DMS 273 (cell line): ENCODE measurements at regions not wholly inside any gene's neighbourhood (a gene's known extent, or its start where the extent isn't known, plus 50 kb on each side); places are given as distances from the start of the nearest gene placed in this dataset.
"Not testable (repeated sequence)": the region's sequence is repeated elsewhere in the genome, so short reads cannot be mapped to it uniquely, and the experiment has no call there.

Experiments used
- DNase-seq: peaks from one replicate; lab custom pipeline; 2025; ENCODE audit not compliant: unreplicated experiment; lab: John Stamatoyannopoulos, UW

DNA sequence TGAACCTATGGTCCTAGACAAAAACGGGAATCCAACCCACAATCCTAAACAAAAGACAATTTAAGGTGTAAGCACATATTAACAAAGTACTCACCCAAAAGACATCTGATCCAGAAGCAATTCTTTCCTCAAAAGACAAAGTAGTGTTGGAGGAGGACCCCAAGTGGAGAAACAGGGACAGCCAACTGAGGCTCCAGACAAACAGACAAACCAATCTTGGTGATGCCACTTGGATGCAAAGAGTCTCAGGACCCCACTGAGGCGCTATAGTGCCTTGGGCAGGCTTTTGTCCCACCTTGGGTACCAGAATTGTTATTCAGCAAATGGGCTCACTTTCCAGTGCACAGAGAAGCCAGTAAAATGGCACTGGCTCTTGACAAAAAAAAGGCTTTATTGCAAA lies 613.8 kb downstream of the DIPK2A start:
- peak; percentile 11 for DNase-seq

DNA sequence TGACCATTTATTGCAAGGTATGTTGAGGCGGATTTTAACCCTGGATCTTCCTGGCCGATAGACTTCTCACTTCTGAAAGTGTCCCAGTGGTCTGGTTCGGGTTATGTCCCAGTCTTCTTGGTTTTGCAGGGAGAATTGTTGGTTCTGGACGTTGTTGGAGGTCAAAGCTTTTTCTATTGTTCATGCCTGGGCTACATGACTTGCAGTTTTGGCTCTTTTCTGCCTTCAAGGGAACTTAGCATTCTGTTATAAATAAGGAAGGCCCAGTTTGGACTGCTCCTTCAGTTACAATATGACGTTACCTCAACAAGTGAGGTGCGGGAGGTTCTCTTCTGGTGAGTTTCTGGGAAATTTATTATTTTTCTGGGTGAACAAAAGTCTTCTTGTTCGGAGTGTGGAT lies 614.3 kb downstream of the DIPK2A start:
- DNase-seq, result no peak

GRCh38 chr3:144586382-144586781 lies 614.8 kb downstream of the DIPK2A start:
- no peak for DNase-seq

GRCh38 chr3:144590854-144591253 lies 619.2 kb downstream of the DIPK2A start:
- DNase-seq, result peak; percentile 6

GRCh38 chr3:144593881-144594280 lies 622.3 kb downstream of the DIPK2A start:
- no peak for DNase-seq

DNA sequence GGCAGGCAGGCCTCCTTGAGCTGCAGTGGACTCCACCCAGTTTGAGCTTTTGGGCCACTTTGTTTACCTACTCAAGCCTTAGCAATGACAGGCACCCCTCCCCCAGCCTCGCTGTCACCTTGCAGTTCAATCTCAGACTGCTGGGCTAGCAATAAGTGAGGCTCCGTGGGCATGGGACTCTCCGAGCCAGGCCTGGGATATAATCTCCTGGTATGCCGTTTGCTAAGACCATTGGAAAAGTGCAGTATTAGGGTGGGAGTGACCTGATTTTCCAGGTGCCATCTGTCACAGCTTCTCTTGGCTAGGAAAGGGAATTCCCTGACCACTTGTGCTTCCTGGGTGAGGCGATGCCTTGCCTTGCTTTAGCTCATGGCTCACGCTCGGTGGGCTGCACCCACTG lies 648.6 kb downstream of the DIPK2A start:
- DNase-seq, result not testable (repeated sequence)

GRCh38 chr3:144622845-144623244 lies 651.2 kb downstream of the DIPK2A start:
- DNase-seq, result no peak

DNA sequence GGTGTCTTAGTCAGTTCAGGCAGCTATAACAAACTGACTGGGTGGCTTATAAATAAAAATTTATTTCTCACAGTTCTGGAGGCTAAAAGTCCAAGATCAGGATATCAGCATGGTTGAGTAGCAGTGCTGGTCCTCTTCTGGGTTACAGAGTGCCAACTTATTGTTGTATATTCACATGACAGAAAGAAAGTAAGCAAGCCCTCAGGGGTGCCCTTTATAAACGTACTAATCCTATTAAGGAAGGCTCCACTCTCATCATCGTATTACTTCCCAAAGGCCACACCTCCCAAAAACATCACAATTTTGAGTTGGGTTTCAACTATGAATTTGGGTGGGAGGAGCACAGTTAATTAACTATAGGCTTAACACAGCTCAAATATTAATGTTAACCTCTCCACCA lies 653.0 kb downstream of the DIPK2A start:
- DNase-seq, result no peak

- no peak for DNase-seq
Measured at GRCh38 chr3:144626835-144627234, 655.2 kb downstream of the DIPK2A start.

- no peak for DNase-seq
Measured at GRCh38 chr3:144629381-144629780, 657.8 kb downstream of the DIPK2A start.

DNA sequence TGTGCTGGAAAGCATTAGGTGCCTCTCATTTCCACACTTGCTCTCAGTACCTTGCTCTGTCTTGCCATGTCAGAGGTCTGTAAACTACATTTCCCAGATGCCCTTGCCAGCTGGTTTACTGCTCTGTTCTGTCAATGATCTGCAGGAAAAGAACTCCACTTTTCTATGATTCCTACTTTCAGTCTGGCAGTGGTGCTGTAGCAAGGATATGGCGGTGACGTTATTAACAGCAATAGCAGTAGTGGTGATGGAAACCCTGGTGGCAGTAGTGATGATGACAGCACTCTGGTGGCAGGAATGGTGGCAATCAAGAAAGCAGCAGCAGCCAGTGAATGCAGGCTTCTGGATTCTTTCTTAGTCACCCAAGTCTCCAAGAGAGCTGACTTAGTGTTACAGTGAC lies 665.2 kb downstream of the DIPK2A start:
- DNase-seq, result peak; percentile 27

GRCh38 chr3:144638009-144638408 lies 666.4 kb downstream of the DIPK2A start:
- DNase-seq, result no peak

DNA sequence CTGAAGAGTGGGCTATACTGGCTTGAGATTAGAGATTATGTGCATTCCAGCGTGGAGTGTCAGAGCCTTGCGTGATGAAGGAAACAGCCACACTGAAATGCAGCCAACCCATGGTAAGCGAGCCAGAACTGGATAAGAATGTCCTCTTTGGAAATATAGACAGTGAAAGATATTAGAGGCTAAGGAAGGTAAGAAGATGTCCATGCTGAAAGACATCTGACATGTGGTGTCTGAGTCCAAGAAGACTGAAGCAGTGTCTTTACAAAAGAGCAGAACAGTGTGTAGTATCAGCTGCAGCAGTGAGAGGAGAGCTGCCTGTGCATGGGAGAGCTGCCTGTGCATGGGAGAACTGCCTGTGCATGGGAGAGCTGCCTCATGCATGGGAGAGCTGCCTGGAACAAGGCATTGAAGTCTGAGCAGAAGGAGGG lies 672.2 kb downstream of the DIPK2A start:
- DNase-seq, result no peak

GRCh38 chr3:144645300-144645699 lies 673.7 kb downstream of the DIPK2A start:
- no peak for DNase-seq

DNA sequence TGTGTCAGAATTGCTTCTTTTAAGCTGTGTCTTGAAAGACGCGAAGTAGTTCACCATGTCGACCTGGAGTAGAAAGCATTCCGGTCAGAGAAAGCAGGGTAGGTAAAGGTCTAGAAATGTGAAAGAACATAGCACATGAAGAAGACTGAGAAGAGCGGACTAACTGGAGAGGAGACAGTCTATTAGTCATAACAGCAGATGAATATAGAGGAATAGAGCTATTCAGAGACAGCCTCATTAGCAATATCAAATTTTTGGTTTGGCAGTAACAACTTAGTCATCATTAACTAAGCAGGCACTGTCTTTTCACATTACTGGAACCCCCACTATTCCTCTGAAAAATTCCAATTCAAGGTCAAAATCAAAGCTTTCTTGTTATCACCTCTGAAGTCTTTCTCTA lies 678.8 kb downstream of the DIPK2A start:
- DNase-seq, result no peak

GRCh38 chr3:144652573-144652972 lies 681.0 kb downstream of the DIPK2A start:
- no peak for DNase-seq

GRCh38 chr3:144655423-144655822 lies 683.8 kb downstream of the DIPK2A start:
- DNase-seq, result no peak

DNA sequence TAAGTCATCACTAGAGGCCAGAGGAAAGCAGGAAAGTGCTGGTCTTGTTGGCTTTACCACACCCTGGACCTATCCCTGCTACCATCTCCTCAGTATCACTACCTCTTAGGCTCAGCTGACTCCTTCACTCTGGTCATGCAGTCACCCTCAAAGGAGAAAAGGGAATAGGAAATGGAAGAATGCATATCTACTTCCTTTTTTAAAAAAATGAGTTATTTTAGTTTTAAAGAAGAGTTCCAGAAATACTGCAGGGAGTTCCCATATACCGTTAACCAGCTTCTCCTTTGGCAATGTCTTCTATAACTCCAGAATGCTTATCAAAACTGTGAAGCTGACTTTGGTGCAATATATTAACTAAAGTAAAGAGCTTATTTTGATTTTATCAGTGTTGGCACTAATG lies 688.6 kb downstream of the DIPK2A start:
- DNase-seq, result no peak

- DNase-seq, result no peak
Measured at GRCh38 chr3:144662729-144663128, 691.1 kb downstream of the DIPK2A start.

DNA sequence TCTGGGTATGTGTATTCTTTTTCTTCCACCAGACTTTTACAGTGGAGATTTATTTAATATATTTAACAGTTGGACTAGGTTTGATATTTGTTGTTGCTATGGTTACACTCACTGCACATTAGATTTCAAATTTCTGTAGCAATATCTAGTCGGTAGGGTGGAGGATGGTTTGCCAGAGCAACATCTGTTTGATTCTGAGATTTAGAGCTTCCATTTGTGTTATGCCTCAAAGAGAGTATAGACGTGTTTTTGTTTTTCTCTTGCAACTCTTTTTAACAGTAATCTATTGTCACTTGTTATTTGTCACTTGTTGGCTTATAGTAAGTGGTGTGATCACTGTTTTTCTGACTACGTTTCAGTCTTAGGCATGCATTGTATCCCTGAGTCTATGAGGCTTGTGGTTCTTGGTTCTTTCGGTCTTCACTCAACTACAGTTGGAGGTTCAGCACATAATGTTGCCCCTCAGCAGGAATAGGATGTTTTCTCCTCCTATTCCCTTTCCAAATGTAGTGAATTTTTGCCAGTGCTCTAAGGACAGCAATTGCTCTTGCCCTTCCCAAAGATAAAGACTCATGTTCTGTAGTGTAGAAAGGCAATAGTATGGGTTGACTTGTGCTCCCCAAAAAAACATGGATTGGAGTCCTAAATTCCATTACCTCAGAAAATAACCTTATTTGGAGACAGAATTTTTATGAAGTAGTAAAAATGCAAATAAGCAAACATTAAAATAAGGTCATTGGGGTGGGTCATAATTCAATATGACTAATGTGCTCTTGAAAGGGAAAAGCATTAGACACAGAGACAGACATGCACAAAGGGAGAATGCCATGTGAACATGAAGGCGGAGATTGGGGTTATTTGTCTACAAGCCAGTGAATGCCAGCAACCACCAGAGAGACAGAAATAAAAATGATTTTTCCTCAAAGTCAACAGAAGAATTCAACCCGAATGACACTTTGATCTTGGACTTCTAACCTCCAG lies 692.1 kb downstream of the DIPK2A start:
- DNase-seq, result no peak

GRCh38 chr3:144665567-144666053 lies 694.0 kb downstream of the DIPK2A start:
- no peak for DNase-seq

DNA sequence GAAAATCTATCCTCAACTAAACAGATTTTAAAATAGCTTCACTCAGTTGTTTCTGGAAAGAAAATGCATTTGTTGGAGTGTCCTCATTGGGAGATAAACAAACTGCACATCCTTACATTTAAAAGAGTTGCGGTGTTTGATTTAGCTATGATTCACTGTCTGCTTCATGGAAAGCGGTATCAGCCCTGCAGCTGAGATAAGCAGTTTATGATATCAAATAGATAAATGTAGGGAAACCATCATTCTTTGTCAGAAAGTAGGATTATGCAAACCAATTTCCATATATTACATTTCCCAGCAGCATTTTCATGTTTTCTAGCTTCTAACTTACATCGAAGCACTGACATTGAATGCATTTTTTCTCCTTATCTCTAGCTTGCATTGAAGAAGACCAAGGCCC lies 698.9 kb downstream of the DIPK2A start:
- no peak for DNase-seq

DNA sequence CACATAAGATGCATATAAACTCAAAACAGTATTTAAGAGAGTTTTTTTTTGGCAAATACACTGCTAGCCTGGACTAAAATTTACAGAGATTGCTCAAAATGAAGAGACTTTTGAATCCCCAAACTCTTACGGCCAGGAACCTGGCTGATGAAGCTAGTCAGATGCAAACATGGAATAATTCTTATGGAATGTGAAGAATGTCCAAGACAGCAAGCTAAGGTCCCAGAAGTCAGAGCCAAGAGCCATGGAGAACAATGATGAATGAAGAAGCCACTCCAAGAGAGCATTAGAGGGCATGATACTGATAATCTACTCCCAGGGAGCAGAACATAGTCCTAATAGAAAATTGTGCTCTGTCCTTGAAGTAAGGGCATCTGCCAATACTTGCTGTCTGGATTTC lies 705.5 kb downstream of the DIPK2A start:
- DNase-seq, result no peak
